HG02759 (cell line): ENCODE measurements at regions not wholly inside any gene's neighbourhood (a gene's known extent, or its start where the extent isn't known, plus 50 kb on each side); places are given as distances from the start of the nearest gene placed in this dataset.

ENCODE experiments used
- ATAC-seq: cut with Tn5 transposase; IDR thresholded peaks from one replicate; pipeline ENCODE4 v1.9.1; 2021; ENCODE audit warnings: mild to moderate bottlenecking, moderate library complexity; ENCODE audit not compliant: unreplicated experiment

GRCh38 chr2:211129798-211130197 is 573.4 kb downstream of the CPS1 start:
- ATAC-seq, result no peak

GRCh38 chr2:211132046-211132445 is 575.6 kb downstream of the CPS1 start:
- no peak for ATAC-seq

GRCh38 chr2:211132573-211132972 is 576.2 kb downstream of the CPS1 start:
- ATAC-seq, result no peak

GRCh38 chr2:211133766-211134165 is 577.4 kb downstream of the CPS1 start:
- no peak for ATAC-seq

GRCh38 chr2:211138551-211138950 is 582.2 kb downstream of the CPS1 start:
- no peak for ATAC-seq

- no peak for ATAC-seq
These were observed 585.2 kb downstream of the CPS1 start for GRCh38 chr2:211141646-211142045.

- no peak for ATAC-seq
These were observed 587.7 kb downstream of the CPS1 start for GRCh38 chr2:211144078-211144477.

- no peak for ATAC-seq
These were observed 588.7 kb downstream of the CPS1 start for GRCh38 chr2:211144974-211145665.

- ATAC-seq, result no peak
These were observed 593.3 kb downstream of the CPS1 start for GRCh38 chr2:211149731-211150130.

GRCh38 chr2:211157211-211157610 is 600.8 kb downstream of the CPS1 start:
- no peak for ATAC-seq

GRCh38 chr2:211157856-211158463 is 601.6 kb downstream of the CPS1 start:
- ATAC-seq, result peak; percentile 100

GRCh38 chr2:211159972-211160371 is 603.6 kb downstream of the CPS1 start:
- no peak for ATAC-seq

GRCh38 chr2:211161236-211161635 is 604.8 kb downstream of the CPS1 start:
- ATAC-seq, result no peak

- no peak for ATAC-seq
These were observed 606.5 kb downstream of the CPS1 start for GRCh38 chr2:211162911-211163310.

- no peak for ATAC-seq
These were observed 614.4 kb downstream of the CPS1 start for GRCh38 chr2:211170843-211171242.

- ATAC-seq, result no peak
These were observed 617.6 kb downstream of the CPS1 start for GRCh38 chr2:211174021-211174420.

GRCh38 chr2:211174631-211175030 is 618.2 kb downstream of the CPS1 start:
- ATAC-seq, result no peak

- ATAC-seq, result no peak
These were observed 619.6 kb downstream of the CPS1 start for GRCh38 chr2:211175956-211176355.

GRCh38 chr2:211176514-211177141 is 620.2 kb downstream of the CPS1 start:
- no peak for ATAC-seq

GRCh38 chr2:211181626-211182025 is 625.2 kb downstream of the CPS1 start:
- ATAC-seq, result no peak

- ATAC-seq, result no peak
These were observed 631.2 kb downstream of the CPS1 start for GRCh38 chr2:211187602-211188001.

GRCh38 chr2:211203986-211204385 is 647.6 kb downstream of the CPS1 start:
- ATAC-seq, result peak; percentile 71
